Panc1 (cell line): ENCODE measurements at regions not wholly inside any gene's neighbourhood (a gene's known extent, or its start where the extent isn't known, plus 50 kb on each side); places are given as distances from the start of the nearest gene placed in this dataset.

Experiments
- ATAC-seq: fragments of 200-7000 bp; cut with Tn5 transposase; 2 replicates; pipeline ENCODE4 v1.9.1; 2020; ENCODE audit warnings: mild to moderate bottlenecking, moderate library complexity
- BruUV-seq: library from RNA; stranded (reverse); fragments of 400-500 nt; replicated peaks from 2 replicates; lab custom pipeline; 2021; lab: Mats Ljungman, UMichigan
- CTCF ChIA-PET: fragments of 300-600 bp; sonication (Branson Sonifier 250); formaldehyde crosslinking; loops from one replicate; lab custom pipeline; 2022; ENCODE audit warnings: antibody characterized with exemption; lab: Charles Lee
- POLR2A ChIA-PET: fragments of 300-600 bp; sonication (Branson Sonifier 250); formaldehyde crosslinking; loops from one replicate; lab custom pipeline; 2022; ENCODE audit warnings: antibody characterized with exemption; lab: Charles Lee
- DNase-seq: peaks from one replicate; pipeline ENCODE4 v3.0.0-alpha.2; 2010; ENCODE audit warnings: low read depth, low spot score
- H3K27ac ChIP-seq: 2 replicates; pipeline ENCODE4 v1.5.1; 2011; ENCODE audit warnings: mild to moderate bottlenecking, low read length, inconsistent platforms
- H3K27me3 ChIP-seq: fragments of 200-500 bp; sonication (Bioruptor generic); 2 replicates; pipeline ENCODE4 v1.6.0; 2014; ENCODE audit warnings: low read length, inconsistent platforms; ENCODE audit not compliant: control insufficient read depth, insufficient read depth
- H3K36me3 ChIP-seq: fragments of 200-500 bp; sonication (Bioruptor generic); 2 replicates; pipeline ENCODE4 v1.5.1; 2014; ENCODE audit warnings: inconsistent platforms, mild to moderate bottlenecking, low read length, moderate library complexity; ENCODE audit not compliant: control insufficient read depth, insufficient read depth
- H3K4me1 ChIP-seq: 2 replicates; pipeline ENCODE4 v1.5.1; 2011; ENCODE audit warnings: inconsistent platforms, mild to moderate bottlenecking, low read length, moderate library complexity; ENCODE audit not compliant: control insufficient read depth, insufficient read depth
- H3K4me3 ChIP-seq, 2 experiments: 2 replicates each; pipeline ENCODE4 v1.5.1; 2011 to 2012; ENCODE audit warnings: low read depth in 2 of 2, low read length in 2 of 2, mild to moderate bottlenecking in 2 of 2, inconsistent platforms in 1 of 2, moderate library complexity in 1 of 2
- H3K9me3 ChIP-seq: fragments of 200-500 bp; sonication (Bioruptor generic); 2 replicates; pipeline ENCODE4 v1.5.1; 2014; ENCODE audit warnings: low read depth, mild to moderate bottlenecking, inconsistent platforms, low read length, moderate library complexity; ENCODE audit not compliant: control insufficient read depth, insufficient read depth
- POLR2AphosphoS5 ChIP-seq: IDR thresholded peaks from 2 replicates; pipeline ENCODE4 v1.6.1; 2012; ENCODE audit warnings: mild to moderate bottlenecking, low read depth, low read length, moderate library complexity
- REST ChIP-seq, 2 experiments: IDR thresholded peaks; 2 replicates each; pipeline ENCODE4 v1.6.1; 2011 to 2012; ENCODE audit warnings: low read depth in 2 of 2, control low read depth in 1 of 2, low read length in 1 of 2, mild to moderate bottlenecking in 1 of 2, moderate library complexity in 1 of 2; ENCODE audit not compliant: insufficient read depth in 1 of 2
- SIN3A ChIP-seq: IDR thresholded peaks from 2 replicates; pipeline ENCODE4 v1.6.1; 2012; ENCODE audit warnings: low read depth, mild to moderate bottlenecking, low read length, moderate library complexity, borderline replicate concordance; ENCODE audit not compliant: insufficient read depth
- TCF7L2 ChIP-seq: IDR thresholded peaks from 2 replicates; pipeline ENCODE4 v1.6.1; 2011; ENCODE audit warnings: mild to moderate bottlenecking, low read depth, low read length, inconsistent platforms
- in situ Hi-C: cut with HindIII; loops from 2 replicates; pipeline ENCODE4 v1.10.0; 2016; ENCODE audit warnings: low sequenced_read_pairs, low pct_unique_long_range_greater_than_20kb
- intact Hi-C: fragments of 100-400 bp; cut with micrococcal nuclease; formaldehyde crosslinking; loops from one replicate; pipeline ENCODE4 v1.10.0; 2022; ENCODE audit not compliant: unreplicated experiment
- TF ChIP-seq, protein P1 (sequence below): fragments of 450-650 bp; IDR thresholded peaks from 2 replicates; pipeline ENCODE4 v1.5.1; 2017; ENCODE audit warnings: mild to moderate bottlenecking

GRCh38 chr16:13471036-13471435, 448.9 kb upstream of the ERCC4 start:
- BruUV-seq: no TSS peak
- intact Hi-C loops: no loop called here
- TF ChIP-seq SIN3A: no peak
- TF ChIP-seq REST (IDR thresholded peaks at IDR 0.05; ENCODE audit: insufficient read depth in 1 of 2, low read depth in 2 of 2, low read length in 1 of 2): peak; percentile 58 to 68; a peak in 3 of 4 replicates
- ChIA-PET CTCF (no interaction called here), POLR2A (interaction anchor here (0.6 kb wide), 1 partner anchor 802 kb away, joined by 4 read pairs; no protein-coding TSS in a partner anchor)
- Histone ChIP-seq H3K4me1 (no peaks in the 10 kb centered on the region), H3K36me3 (no peaks in the 10 kb centered on the region), H3K9me3 (no peaks in the 10 kb centered on the region), H3K27ac (no peak overlapping the region), H3K4me3 (no peak overlapping the region), H3K27me3 (no peaks in the 10 kb centered on the region)
- in situ Hi-C loops: no loop called here
- ATAC-seq (no peak), DNase-seq (no peak)

DNA sequence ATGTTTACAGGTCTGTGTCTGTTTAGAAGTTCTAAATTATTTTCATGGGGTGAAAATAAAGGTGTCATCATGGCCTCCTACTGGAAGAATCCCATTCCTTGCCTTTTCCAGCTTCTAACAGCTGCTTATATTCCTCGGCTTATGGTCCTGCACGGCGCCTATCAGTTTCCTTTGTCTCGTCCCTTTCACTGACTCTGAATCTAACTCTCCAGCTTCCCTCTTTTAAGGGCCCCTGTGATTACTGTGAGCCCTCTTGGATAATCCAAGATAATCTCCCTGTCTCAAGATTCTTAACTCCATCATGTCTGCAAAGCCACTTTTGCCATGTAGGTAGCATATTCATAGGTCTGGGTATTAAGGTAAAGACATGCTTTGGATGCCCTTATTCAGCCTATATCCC, 441.0 kb upstream of the ERCC4 start:
- Histone ChIP-seq H3K4me3 (no peak overlapping the region), H3K27ac (no peak overlapping the region), H3K36me3 (no peaks in the 10 kb centered on the region), H3K27me3 (no peaks in the 10 kb centered on the region), H3K4me1 (no peaks in the 10 kb centered on the region), H3K9me3 (no peaks in the 10 kb centered on the region)
- ChIA-PET CTCF (no interaction called here), POLR2A (no interaction called here)
- in situ Hi-C loops (no loop called here), intact Hi-C loops (no loop called here)
- DNase-seq (no peak), ATAC-seq (no peak)
- TF ChIP-seq POLR2AphosphoS5: no peak
- TF ChIP-seq REST (IDR thresholded peaks at IDR 0.05; ENCODE audit: insufficient read depth in 1 of 2, low read depth in 2 of 2, low read length in 1 of 2): no peak
- TF ChIP-seq, protein P1, sequence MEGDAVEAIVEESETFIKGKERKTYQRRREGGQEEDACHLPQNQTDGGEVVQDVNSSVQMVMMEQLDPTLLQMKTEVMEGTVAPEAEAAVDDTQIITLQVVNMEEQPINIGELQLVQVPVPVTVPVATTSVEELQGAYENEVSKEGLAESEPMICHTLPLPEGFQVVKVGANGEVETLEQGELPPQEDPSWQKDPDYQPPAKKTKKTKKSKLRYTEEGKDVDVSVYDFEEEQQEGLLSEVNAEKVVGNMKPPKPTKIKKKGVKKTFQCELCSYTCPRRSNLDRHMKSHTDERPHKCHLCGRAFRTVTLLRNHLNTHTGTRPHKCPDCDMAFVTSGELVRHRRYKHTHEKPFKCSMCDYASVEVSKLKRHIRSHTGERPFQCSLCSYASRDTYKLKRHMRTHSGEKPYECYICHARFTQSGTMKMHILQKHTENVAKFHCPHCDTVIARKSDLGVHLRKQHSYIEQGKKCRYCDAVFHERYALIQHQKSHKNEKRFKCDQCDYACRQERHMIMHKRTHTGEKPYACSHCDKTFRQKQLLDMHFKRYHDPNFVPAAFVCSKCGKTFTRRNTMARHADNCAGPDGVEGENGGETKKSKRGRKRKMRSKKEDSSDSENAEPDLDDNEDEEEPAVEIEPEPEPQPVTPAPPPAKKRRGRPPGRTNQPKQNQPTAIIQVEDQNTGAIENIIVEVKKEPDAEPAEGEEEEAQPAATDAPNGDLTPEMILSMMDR: no peak
- no peak for TF ChIP-seq SIN3A
- TF ChIP-seq TCF7L2: no peak
- BruUV-seq: no TSS peak
